ENCODE measurements at regions not wholly inside any gene's neighbourhood (a gene's known extent, or its start where the extent isn't known, plus 50 kb on each side); places are given as distances from the start of the nearest gene placed in this dataset.

GRCh38 chr2:43171789-43172188, 54.6 kb downstream of the ZFP36L2 start:
- H3K27ac ChIP-seq (ENCODE audit: low read length) = peak overlapping the region; percentile 63
- no peaks in the 10 kb centered on the region for H3K36me3 ChIP-seq (ENCODE audit: control insufficient read depth, insufficient read depth, low read length)
- no CpG with 5 or more reads among the region's 1 CpG for WGBS (ENCODE audit: insufficient coverage, low lambda C conversion rate)
- peak; percentile 79 to 90 for DNase-seq
- H3K9me3 ChIP-seq (ENCODE audit: control insufficient read depth, low read depth, low read length) = peaks cover 23% of the 10 kb centered on the region
- H3K4me3 ChIP-seq (ENCODE audit: low read length) = no peak overlapping the region
- no peaks in the 10 kb centered on the region for H3K27me3 ChIP-seq (ENCODE audit: control insufficient read depth, insufficient read depth, low read length)
- H3K4me1 ChIP-seq (ENCODE audit: control insufficient read depth, insufficient read depth, low read length) = peaks cover 47% of the 10 kb centered on the region

GRCh38 chr2:43170405-43171105, 55.9 kb downstream of the ZFP36L2 start:
- peak in 1 of 2 donors; percentile 32 for DNase-seq
- Histone ChIP-seq H3K27me3 (ENCODE audit: control insufficient read depth, insufficient read depth, low read length) (no peaks in the 10 kb centered on the region), H3K27ac (ENCODE audit: low read length) (peak overlapping the region; percentile 90), H3K4me1 (ENCODE audit: control insufficient read depth, insufficient read depth, low read length) (peaks cover 53% of the 10 kb centered on the region), H3K9me3 (ENCODE audit: control insufficient read depth, low read depth, low read length) (peaks cover 15% of the 10 kb centered on the region), H3K4me3 (ENCODE audit: low read length) (no peak overlapping the region), H3K36me3 (ENCODE audit: control insufficient read depth, insufficient read depth, low read length) (no peaks in the 10 kb centered on the region)
- no CpG with 5 or more reads among the region's 21 CpGs for WGBS (ENCODE audit: insufficient coverage, low lambda C conversion rate)

- DNase-seq = no peak
- H3K27ac ChIP-seq (ENCODE audit: low read length) = peak overlapping the region; percentile 90
- WGBS (ENCODE audit: insufficient coverage, low lambda C conversion rate) = no CpG with 5 or more reads among the region's 9 CpGs
- H3K9me3 ChIP-seq (ENCODE audit: control insufficient read depth, low read depth, low read length) = peaks cover 9% of the 10 kb centered on the region
- H3K4me1 ChIP-seq (ENCODE audit: control insufficient read depth, insufficient read depth, low read length) = peaks cover 58% of the 10 kb centered on the region
- no peak overlapping the region for H3K4me3 ChIP-seq (ENCODE audit: low read length)
- H3K36me3 ChIP-seq (ENCODE audit: control insufficient read depth, insufficient read depth, low read length) = no peaks in the 10 kb centered on the region
- H3K27me3 ChIP-seq (ENCODE audit: control insufficient read depth, insufficient read depth, low read length) = no peaks in the 10 kb centered on the region
Measured at GRCh38 chr2:43169987-43170386, 56.4 kb downstream of the ZFP36L2 start.

GRCh38 chr2:43169099-43169945, 57.1 kb downstream of the ZFP36L2 start:
- H3K4me3 ChIP-seq (ENCODE audit: low read length) = peak overlapping the region; percentile 8
- peak in 1 of 2 donors; percentile 84 for DNase-seq
- peaks cover 64% of the 10 kb centered on the region for H3K4me1 ChIP-seq (ENCODE audit: control insufficient read depth, insufficient read depth, low read length)
- WGBS (ENCODE audit: insufficient coverage, low lambda C conversion rate) = no CpG with 5 or more reads among the region's 24 CpGs
- no peaks in the 10 kb centered on the region for H3K27me3 ChIP-seq (ENCODE audit: control insufficient read depth, insufficient read depth, low read length)
- H3K9me3 ChIP-seq (ENCODE audit: control insufficient read depth, low read depth, low read length) = peaks cover 2% of the 10 kb centered on the region
- H3K36me3 ChIP-seq (ENCODE audit: control insufficient read depth, insufficient read depth, low read length) = no peaks in the 10 kb centered on the region
- peak overlapping the region; percentile 90 for H3K27ac ChIP-seq (ENCODE audit: low read length)

- no CpG with 5 or more reads among the region's 1 CpG for WGBS (ENCODE audit: insufficient coverage, low lambda C conversion rate)
- Histone ChIP-seq H3K27me3 (ENCODE audit: control insufficient read depth, insufficient read depth, low read length) (no peaks in the 10 kb centered on the region), H3K27ac (ENCODE audit: low read length) (peak overlapping the region; percentile 90), H3K4me3 (ENCODE audit: low read length) (no peak overlapping the region), H3K9me3 (ENCODE audit: control insufficient read depth, low read depth, low read length) (no peaks in the 10 kb centered on the region), H3K4me1 (ENCODE audit: control insufficient read depth, insufficient read depth, low read length) (peaks cover 73% of the 10 kb centered on the region), H3K36me3 (ENCODE audit: control insufficient read depth, insufficient read depth, low read length) (no peaks in the 10 kb centered on the region)
- DNase-seq = no peak
Measured at GRCh38 chr2:43168016-43168369, 58.4 kb downstream of the ZFP36L2 start.

GRCh38 chr2:43165378-43166069, 60.9 kb downstream of the ZFP36L2 start:
- Histone ChIP-seq H3K4me1 (ENCODE audit: control insufficient read depth, insufficient read depth, low read length) (peaks cover 75% of the 10 kb centered on the region), H3K9me3 (ENCODE audit: control insufficient read depth, low read depth, low read length) (no peaks in the 10 kb centered on the region), H3K4me3 (ENCODE audit: low read length) (no peak overlapping the region), H3K36me3 (ENCODE audit: control insufficient read depth, insufficient read depth, low read length) (no peaks in the 10 kb centered on the region), H3K27me3 (ENCODE audit: control insufficient read depth, insufficient read depth, low read length) (no peaks in the 10 kb centered on the region), H3K27ac (ENCODE audit: low read length) (peak overlapping the region; percentile 79)
- WGBS (ENCODE audit: insufficient coverage, low lambda C conversion rate) = no CpG with 5 or more reads among the region's 9 CpGs
- peak in 1 of 2 donors; percentile 63 for DNase-seq

GRCh38 chr2:43164686-43165085, 61.7 kb downstream of the ZFP36L2 start:
- Histone ChIP-seq H3K9me3 (ENCODE audit: control insufficient read depth, low read depth, low read length) (no peaks in the 10 kb centered on the region), H3K4me3 (ENCODE audit: low read length) (no peak overlapping the region), H3K4me1 (ENCODE audit: control insufficient read depth, insufficient read depth, low read length) (peaks cover 75% of the 10 kb centered on the region), H3K27ac (ENCODE audit: low read length) (peak overlapping the region; percentile 79), H3K27me3 (ENCODE audit: control insufficient read depth, insufficient read depth, low read length) (no peaks in the 10 kb centered on the region), H3K36me3 (ENCODE audit: control insufficient read depth, insufficient read depth, low read length) (no peaks in the 10 kb centered on the region)
- no peak for DNase-seq
- 100% methylated on average over 3 of the region's 10 CpGs for WGBS (ENCODE audit: insufficient coverage, low lambda C conversion rate)

GRCh38 chr2:43163584-43164270, 62.7 kb downstream of the ZFP36L2 start:
- DNase-seq = no peak
- H3K27ac ChIP-seq (ENCODE audit: low read length) = peak overlapping the region; percentile 79
- peaks cover 75% of the 10 kb centered on the region for H3K4me1 ChIP-seq (ENCODE audit: control insufficient read depth, insufficient read depth, low read length)
- no CpG with 5 or more reads among the region's 6 CpGs for WGBS (ENCODE audit: insufficient coverage, low lambda C conversion rate)
- no peaks in the 10 kb centered on the region for H3K36me3 ChIP-seq (ENCODE audit: control insufficient read depth, insufficient read depth, low read length)
- no peaks in the 10 kb centered on the region for H3K27me3 ChIP-seq (ENCODE audit: control insufficient read depth, insufficient read depth, low read length)
- no peaks in the 10 kb centered on the region for H3K9me3 ChIP-seq (ENCODE audit: control insufficient read depth, low read depth, low read length)
- H3K4me3 ChIP-seq (ENCODE audit: low read length) = no peak overlapping the region

GRCh38 chr2:43162511-43162776, 64.0 kb downstream of the ZFP36L2 start:
- Histone ChIP-seq H3K9me3 (ENCODE audit: control insufficient read depth, low read depth, low read length) (no peaks in the 10 kb centered on the region), H3K4me3 (ENCODE audit: low read length) (peak overlapping the region; percentile 1), H3K27me3 (ENCODE audit: control insufficient read depth, insufficient read depth, low read length) (no peaks in the 10 kb centered on the region), H3K4me1 (ENCODE audit: control insufficient read depth, insufficient read depth, low read length) (peaks cover 76% of the 10 kb centered on the region), H3K36me3 (ENCODE audit: control insufficient read depth, insufficient read depth, low read length) (no peaks in the 10 kb centered on the region), H3K27ac (ENCODE audit: low read length) (peak overlapping the region; percentile 96)
- peak in 1 of 2 donors; percentile 94 for DNase-seq
- WGBS (ENCODE audit: insufficient coverage, low lambda C conversion rate) = no CpG with 5 or more reads among the region's 4 CpGs

All from large intestine (tissue), 3 donors.